Skin epidermis (tissue), 12 donors: ENCODE measurements at regions not wholly inside any gene's neighbourhood (a gene's known extent, or its start where the extent isn't known, plus 50 kb on each side); places are given as distances from the start of the nearest gene placed in this dataset.

ENCODE experiments used
- H3K27ac ChIP-seq, 21 experiments: fragments of 200-600 bp; sonication (generic) in 11 of 21; one replicate each; pipeline ENCODE4 v1.5.0; 2020; ENCODE audit warnings: mild to moderate bottlenecking in 3 of 21, inconsistent platforms in 2 of 21, moderate library complexity in 2 of 21
- H3K4me3 ChIP-seq, 7 experiments: fragments of 200-600 bp; sonication (generic) in 2 of 7; one replicate each; pipeline ENCODE4 v1.5.0; 2020; ENCODE audit warnings: inconsistent platforms in 2 of 7, mild to moderate bottlenecking in 2 of 7, moderate library complexity in 1 of 7

- no peak overlapping the region for H3K4me3 ChIP-seq
- no peak overlapping the region for H3K27ac ChIP-seq
These were observed 633.9 kb downstream of the BCL11A start for GRCh38 chr2:59919579-59919978.

DNA sequence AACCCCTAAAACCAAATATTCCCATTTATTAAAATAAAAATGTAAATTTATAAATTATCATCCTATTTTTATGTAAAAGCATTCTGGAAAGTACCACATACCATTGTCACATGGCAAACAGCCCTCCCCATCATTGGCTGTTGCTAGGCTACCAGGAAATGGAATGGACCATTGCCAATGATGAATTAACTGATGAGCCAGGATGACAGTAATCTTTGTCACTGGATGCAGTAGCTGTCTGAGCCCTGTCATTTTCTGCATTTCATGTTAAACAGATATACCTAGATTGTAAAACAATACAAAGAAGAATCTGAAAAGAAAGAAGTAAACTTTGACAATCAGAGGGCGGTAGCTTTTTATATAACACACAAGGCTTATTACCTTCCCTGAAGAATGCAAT lies 641.4 kb downstream of the BCL11A start:
- no peak overlapping the region for H3K4me3 ChIP-seq
- H3K27ac ChIP-seq = no peak overlapping the region

DNA sequence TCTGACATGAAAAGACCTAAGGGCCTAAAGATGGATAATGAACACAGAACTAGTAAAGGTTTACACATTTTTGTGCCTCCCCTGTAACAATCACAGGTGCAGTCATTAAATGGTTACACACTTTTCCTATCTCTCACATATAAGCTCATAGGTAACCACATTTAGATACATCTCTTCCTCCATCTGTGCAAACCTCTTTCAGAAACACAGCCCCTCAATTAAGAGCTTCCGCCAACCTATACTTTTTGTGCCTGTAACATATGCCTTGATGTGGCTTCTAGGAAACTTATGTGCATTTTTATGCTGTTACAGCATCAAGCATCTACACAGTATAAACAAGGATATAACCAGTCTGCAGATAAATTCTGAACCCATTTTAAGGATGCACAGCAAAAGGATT lies 643.3 kb downstream of the BCL11A start:
- no peak overlapping the region for H3K4me3 ChIP-seq
- no peak overlapping the region for H3K27ac ChIP-seq

GRCh38 chr2:59909147-59909546 lies 644.3 kb downstream of the BCL11A start:
- H3K27ac ChIP-seq = no peak overlapping the region
- H3K4me3 ChIP-seq = no peak overlapping the region

DNA sequence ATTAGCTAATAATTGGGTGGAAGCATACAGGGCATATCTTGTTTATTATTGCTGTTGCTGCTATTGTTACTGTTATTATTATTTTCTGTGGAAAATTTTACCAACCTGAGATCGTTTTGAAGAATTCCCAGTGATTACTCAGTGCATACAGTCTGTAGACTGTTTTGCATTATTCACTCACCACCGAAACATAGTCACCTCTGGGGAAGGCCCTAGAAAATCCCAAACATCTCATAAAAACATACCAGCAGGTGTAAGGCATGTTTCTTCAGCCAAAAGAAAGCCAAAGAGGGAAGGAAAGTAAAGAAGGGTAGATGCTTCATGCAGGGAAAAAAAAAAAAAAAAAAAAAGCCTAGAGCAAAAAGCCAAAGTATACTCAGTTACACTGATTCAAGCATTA lies 647.7 kb downstream of the BCL11A start:
- no peak overlapping the region for H3K27ac ChIP-seq
- H3K4me3 ChIP-seq = no peak overlapping the region

DNA sequence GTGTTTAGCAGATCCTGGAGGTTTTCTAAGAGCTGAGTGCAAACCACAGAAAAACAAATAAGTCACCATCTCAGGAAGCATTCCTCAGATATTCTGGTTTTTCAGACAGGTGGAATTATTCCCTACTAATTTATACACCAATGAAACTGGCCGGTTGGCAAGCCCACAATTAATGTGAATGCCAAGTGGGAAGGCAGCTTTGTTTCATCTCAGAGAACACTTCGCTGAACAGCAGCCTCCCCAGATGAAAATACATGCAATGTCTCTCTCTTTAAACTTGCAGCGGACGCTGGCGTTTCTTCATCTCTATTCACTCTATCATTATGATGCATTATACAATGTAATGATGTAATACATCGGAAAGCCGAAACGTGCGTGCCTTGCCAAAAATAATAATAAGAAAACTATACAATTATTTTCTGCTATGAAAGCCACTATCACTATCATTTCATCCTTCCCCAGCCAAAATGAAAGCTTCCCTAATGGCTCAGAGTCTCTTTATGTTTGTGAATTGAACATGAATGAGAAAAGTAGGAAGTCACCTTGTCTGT lies 649.4 kb downstream of the BCL11A start:
- H3K27ac ChIP-seq = no peak overlapping the region
- no peak overlapping the region for H3K4me3 ChIP-seq

DNA sequence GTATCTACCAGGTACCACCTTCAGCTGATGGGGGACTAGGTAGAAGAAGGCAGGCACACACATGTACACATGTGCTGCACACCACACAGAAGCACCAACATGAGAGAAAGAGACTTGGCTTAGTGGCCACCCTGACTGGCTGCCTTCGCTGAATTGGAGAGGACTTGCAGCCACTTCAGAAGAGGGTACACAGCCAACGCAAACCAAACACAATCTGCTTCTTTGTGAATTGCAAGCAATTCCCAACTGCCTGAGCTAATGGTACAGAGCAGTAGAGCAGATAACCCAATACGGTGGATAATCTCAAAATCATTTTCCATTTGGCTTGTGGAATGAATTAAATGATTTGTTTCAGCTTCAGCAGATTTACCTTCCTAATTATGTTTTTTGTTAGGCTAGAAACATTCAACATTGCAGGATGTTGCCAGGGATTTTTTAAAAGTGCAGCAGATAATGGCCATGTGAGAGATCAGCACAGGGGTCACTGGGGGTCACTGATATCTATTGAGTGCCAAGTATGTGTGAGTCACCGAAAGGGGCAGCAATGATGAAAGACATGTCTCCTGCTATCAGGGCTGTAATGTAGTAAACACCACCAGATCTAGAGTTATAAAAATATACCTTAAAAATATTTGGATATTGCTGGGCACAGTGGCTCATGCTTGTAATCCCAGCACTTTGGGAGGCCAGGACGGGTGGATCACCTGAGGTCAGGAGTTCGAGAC lies 652.6 kb downstream of the BCL11A start:
- H3K4me3 ChIP-seq = no peak overlapping the region
- no peak overlapping the region for H3K27ac ChIP-seq

DNA sequence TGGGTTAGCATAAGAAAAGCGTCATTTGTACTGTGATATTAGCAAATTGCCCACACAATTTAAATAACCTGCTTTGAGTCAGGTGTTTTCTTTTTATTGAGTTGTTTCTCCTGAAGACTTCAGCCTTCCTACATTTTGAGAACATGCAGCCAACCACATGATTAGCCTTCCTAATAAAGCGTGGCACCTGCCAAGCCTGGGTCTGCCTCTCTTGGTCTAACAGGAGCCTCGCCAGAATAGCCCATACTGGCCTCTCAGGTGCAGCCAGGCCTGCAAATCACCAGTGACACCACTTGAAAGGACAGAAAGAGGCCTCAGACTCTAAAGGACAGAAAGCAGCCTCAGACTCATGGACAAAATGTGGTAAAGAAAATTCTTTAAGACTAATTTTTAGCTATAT lies 653.8 kb downstream of the BCL11A start:
- Histone ChIP-seq H3K27ac (no peak overlapping the region), H3K4me3 (no peak overlapping the region)

GRCh38 chr2:59896499-59897245 lies 656.8 kb downstream of the BCL11A start:
- no peak overlapping the region for H3K27ac ChIP-seq
- H3K4me3 ChIP-seq = no peak overlapping the region

- H3K27ac ChIP-seq = no peak overlapping the region
- no peak overlapping the region for H3K4me3 ChIP-seq
These were observed 659.8 kb downstream of the BCL11A start for GRCh38 chr2:59893612-59894011.

DNA sequence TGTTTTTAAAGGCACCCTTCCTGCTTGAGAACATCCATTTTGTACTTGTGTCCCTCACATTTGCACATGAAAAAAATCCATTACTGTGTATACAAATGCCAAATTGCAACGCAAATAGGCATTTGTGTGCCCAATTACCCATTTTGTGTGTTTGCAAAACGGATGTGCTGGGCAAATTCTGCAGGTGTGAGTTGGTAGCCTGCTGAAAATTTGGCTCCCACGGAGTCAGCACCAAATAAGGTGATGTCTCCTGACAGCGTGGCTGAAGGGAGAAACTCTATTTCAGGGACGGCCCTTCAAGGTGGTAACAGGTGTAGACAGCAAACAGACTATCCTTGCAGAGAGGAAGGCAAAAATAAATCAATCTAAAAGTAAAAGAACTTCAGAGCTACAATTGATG lies 661.1 kb downstream of the BCL11A start:
- no peak overlapping the region for H3K27ac ChIP-seq

GRCh38 chr2:59889305-59889704 lies 664.1 kb downstream of the BCL11A start:
- Histone ChIP-seq H3K27ac (no peak overlapping the region), H3K4me3 (no peak overlapping the region)

More for the DNA sequence above, 661.1 kb downstream of the BCL11A start:
- no peak overlapping the region for H3K4me3 ChIP-seq

GRCh38 chr2:59888706-59889105 lies 664.7 kb downstream of the BCL11A start:
- Histone ChIP-seq H3K27ac (no peak overlapping the region), H3K4me3 (no peak overlapping the region)

DNA sequence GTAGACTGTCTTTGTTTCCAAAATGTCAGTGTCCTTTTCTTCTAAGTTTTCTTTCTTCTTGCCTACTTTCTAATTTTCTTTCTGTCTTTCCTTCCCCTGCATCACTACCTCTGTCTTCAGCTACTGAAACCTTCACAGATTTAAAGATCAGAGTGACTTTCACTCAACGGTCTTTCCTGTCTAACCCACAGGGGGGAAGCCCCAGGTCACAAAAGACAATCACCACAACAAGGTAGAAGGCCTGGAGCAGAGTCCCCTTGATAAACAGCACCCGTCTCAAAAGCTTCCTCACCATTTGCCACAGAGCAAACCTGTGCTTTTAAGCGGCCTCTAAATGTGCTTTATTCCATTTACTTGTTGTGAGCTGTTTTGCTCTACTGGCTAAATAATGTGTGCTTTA lies 665.4 kb downstream of the BCL11A start:
- Histone ChIP-seq H3K4me3 (no peak overlapping the region), H3K27ac (no peak overlapping the region)

- Histone ChIP-seq H3K27ac (no peak overlapping the region), H3K4me3 (no peak overlapping the region)
These were observed 666.1 kb downstream of the BCL11A start for GRCh38 chr2:59887366-59887765.

- Histone ChIP-seq H3K4me3 (no peak overlapping the region), H3K27ac (no peak overlapping the region)
These were observed 666.7 kb downstream of the BCL11A start for GRCh38 chr2:59886759-59887158.

- H3K4me3 ChIP-seq = no peak overlapping the region
- H3K27ac ChIP-seq = no peak overlapping the region
These were observed 667.9 kb downstream of the BCL11A start for GRCh38 chr2:59885541-59885940.

- H3K27ac ChIP-seq = no peak overlapping the region
- H3K4me3 ChIP-seq = no peak overlapping the region
These were observed 669.3 kb downstream of the BCL11A start for GRCh38 chr2:59884166-59884565.

DNA sequence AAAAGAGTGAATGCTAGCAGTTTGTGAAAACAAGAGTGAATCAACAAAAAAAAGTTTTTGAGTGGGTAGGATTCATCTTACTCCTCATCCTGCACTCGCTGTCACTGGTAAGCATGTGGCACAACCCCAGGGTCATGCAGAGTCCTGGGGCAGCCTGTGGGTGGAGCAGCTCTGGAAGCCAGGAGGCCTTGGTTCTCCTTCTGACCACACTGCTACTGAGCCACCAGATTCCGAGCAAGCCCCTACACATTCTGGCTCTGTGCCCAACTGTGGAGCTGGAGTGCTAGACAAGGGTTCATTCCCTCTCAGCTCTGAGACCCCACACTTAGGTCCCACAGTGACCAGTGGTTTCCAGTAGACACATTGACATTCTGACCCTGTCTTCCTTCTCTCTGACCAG lies 670.6 kb downstream of the BCL11A start:
- Histone ChIP-seq H3K4me3 (no peak overlapping the region), H3K27ac (no peak overlapping the region)

GRCh38 chr2:59882279-59882678 lies 671.2 kb downstream of the BCL11A start:
- no peak overlapping the region for H3K4me3 ChIP-seq

GRCh38 chr2:59881218-59881617 lies 672.2 kb downstream of the BCL11A start:
- H3K27ac ChIP-seq = no peak overlapping the region
- no peak overlapping the region for H3K4me3 ChIP-seq

More at GRCh38 chr2:59882279-59882678, 671.2 kb downstream of the BCL11A start:
- no peak overlapping the region for H3K27ac ChIP-seq
